ENCODE measurements at regions not wholly inside any gene's neighbourhood (a gene's known extent, or its start where the extent isn't known, plus 50 kb on each side); places are given as distances from the start of the nearest gene placed in this dataset.
"Not testable (repeated sequence)": the region's sequence is repeated elsewhere in the genome, so short reads cannot be mapped to it uniquely, and the experiment has no call there.

GRCh38 chr5:129163810-129164378, 69.3 kb downstream of the ISOC1 start:
- in situ Hi-C loops (cut with HindIII; ENCODE audit: low sequenced_read_pairs), result no loop called here

- in situ Hi-C loops (cut with HindIII; ENCODE audit: low sequenced_read_pairs), result no loop called here
Observed at GRCh38 chr5:129170050-129170449, 75.5 kb downstream of the ISOC1 start.

DNA sequence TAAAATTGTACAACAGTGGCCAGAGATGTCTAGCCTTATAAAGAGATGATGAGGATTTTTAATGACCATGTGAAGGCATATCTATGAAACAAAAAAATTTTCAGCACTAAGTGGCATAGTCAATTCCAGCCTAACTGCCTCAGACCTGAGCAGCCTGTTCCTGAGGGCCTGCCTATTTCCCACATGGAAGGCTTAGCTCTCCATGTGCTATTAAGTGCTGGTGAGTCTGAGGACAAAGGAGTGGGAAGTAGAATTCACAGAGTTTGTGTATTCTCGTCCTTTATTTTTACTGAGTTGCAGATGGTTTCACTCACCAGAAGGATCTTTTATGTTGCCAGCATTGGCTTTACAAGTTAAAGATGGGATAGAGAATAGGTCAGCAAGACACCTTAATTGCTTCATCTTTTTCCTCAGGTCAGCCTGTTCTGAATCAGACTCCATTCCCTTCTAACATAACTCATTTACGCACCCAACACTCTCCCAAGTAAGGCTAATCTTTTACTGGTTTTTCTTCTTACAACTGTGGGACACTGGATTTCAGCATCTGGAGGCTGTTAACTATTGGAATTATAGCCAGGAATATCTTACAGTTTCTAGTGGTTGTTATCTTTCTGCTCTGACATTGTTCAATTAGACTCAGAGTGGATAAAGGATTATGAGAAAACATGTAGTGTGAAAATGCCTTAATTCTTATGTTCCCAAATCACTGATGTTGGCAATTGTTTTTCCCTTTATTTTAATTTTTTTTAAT, 76.8 kb downstream of the ISOC1 start:
- in situ Hi-C loops (cut with HindIII; ENCODE audit: low sequenced_read_pairs), result no loop called here

- in situ Hi-C loops (cut with HindIII; ENCODE audit: low sequenced_read_pairs), result no loop called here
Observed at GRCh38 chr5:129172580-129172979, 78.0 kb downstream of the ISOC1 start.

DNA sequence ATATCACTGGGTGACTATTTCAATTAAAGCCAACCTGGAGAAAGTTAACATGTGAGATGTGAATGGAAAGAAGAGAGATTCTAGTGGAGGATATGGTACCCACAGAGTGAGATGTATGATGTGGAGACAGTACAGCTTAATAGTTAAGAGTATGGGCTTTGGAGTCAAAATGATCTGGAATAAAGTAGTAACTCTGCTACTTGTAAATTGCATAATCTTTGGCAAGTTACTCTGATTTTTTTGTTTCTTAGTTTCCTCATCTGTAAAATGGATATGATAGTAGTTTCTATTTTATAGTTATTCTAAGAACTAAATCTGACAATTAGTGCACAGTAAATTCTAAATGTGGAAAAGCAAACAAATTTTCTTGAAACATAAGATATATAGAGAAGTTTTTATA, 79.2 kb downstream of the ISOC1 start:
- in situ Hi-C loops (cut with HindIII; ENCODE audit: low sequenced_read_pairs), result no loop called here

GRCh38 chr5:129174480-129174879, 79.9 kb downstream of the ISOC1 start:
- in situ Hi-C loops (cut with HindIII; ENCODE audit: low sequenced_read_pairs), result no loop called here

- in situ Hi-C loops (cut with HindIII; ENCODE audit: low sequenced_read_pairs), result no loop called here
Observed at GRCh38 chr5:129177451-129177850, 82.9 kb downstream of the ISOC1 start.

DNA sequence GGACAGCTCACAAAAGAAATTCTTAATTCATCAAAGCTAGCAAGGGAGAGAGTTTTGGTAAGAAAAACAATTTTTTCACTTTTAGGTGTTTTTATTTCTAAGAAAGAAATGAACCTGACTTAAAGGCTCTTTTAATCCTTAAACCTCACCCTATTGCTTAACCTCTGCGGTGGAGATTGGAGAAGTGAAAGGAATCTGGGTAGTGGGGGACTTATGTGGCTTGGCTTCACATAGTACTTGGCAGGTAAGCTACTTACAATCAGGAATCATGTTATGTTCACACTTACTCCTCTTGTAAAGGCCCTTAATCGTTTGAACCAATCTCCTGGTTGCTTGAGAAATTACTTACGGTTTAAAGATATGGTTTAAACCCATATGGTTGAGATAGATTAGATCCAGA, 104.8 kb downstream of the ISOC1 start:
- in situ Hi-C loops (cut with HindIII; ENCODE audit: low sequenced_read_pairs), result no loop called here

- in situ Hi-C loops (cut with HindIII; ENCODE audit: low sequenced_read_pairs), result no loop called here
Observed at GRCh38 chr5:129204525-129204924, 110.0 kb downstream of the ISOC1 start.

- in situ Hi-C loops (cut with HindIII; ENCODE audit: low sequenced_read_pairs), result no loop called here
Observed at GRCh38 chr5:129216001-129216400, 121.5 kb downstream of the ISOC1 start.

DNA sequence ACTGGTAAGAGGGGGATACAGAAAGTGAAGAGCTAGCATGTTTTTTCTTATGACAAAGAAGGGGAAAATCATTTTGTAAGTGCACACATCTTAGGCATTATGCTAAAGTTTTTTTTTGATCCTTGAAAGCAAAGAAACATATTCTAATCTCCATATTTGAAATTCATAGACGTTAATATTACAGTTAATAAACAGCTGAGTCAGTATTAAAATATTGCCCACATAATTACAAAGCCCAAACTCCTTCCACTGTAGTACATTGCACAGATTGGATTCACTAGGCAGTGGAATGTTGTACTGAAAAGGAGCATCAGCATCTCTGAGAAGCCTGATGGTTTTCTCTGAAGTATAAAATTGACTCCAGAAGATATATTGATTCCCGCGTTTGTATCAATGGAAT, 122.6 kb downstream of the ISOC1 start:
- in situ Hi-C loops (cut with HindIII; ENCODE audit: low sequenced_read_pairs), result no loop called here

DNA sequence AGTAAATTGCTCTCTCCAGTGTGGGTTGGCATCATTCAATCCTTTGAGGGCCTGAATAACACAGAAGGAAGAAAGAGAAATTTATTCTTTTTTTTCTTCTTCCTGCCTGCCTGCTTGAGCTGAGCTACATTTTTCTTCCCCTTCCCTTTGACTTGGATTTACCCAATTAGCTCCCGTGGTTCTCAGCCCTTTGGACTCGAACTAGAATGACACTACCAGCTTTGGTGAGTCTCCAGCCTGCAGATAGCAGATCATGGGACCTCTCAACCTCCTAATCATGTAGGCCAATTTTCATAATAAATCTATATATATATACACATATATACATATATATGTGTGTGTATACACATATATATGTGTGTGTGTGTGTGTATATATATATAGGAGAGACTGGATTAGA, 128.6 kb downstream of the ISOC1 start:
- in situ Hi-C loops (cut with HindIII; ENCODE audit: low sequenced_read_pairs), result no loop called here

- in situ Hi-C loops (cut with HindIII; ENCODE audit: low sequenced_read_pairs), result no loop called here
Observed at GRCh38 chr5:129228577-129228976, 134.0 kb downstream of the ISOC1 start.

DNA sequence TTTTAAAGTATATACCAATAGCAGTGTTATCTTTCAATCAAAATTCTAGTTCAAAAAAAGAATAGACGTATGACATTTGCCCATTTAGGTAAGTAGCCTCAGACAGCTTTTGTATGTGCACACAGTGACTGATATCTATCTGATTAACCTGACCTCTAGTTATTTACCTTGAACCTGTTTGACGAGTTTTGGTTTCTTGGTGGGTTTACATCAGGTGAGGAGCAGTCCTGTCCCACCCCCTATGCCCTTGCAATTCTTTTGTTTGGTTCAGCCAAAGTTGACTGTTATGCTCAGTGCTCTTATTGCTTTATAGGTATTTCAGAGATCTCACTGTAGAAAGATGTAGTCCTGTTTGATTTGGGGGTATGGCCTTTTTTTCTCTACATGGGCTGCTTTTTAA, 147.2 kb downstream of the ISOC1 start:
- in situ Hi-C loops (cut with HindIII; ENCODE audit: low sequenced_read_pairs), result no loop called here

DNA sequence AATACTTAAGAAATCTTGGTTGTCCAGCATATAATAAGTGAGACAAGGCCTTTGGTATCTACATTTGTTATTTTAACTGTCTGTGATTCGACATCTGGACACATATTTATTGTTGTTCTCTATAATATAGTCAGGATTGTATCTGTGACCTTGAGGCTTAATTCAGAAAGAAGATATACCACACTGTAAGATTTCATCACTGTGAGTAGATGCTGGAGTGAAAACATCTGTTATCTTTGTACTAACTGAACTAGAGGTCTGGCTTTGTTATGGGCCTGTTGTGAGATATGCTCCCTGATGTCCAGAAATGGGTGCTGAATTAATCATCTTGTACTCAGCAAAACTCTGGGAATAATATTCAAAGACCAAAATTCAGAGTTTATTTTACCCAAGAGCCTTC, 148.5 kb downstream of the ISOC1 start:
- in situ Hi-C loops (cut with HindIII; ENCODE audit: low sequenced_read_pairs), result no loop called here

- in situ Hi-C loops (cut with HindIII; ENCODE audit: low sequenced_read_pairs), result no loop called here
Observed at GRCh38 chr5:129244478-129244877, 149.9 kb downstream of the ISOC1 start.

- in situ Hi-C loops (cut with HindIII; ENCODE audit: low sequenced_read_pairs), result no loop called here
Observed at GRCh38 chr5:129245489-129245888, 150.9 kb downstream of the ISOC1 start.

GRCh38 chr5:129246088-129246487, 151.5 kb downstream of the ISOC1 start:
- in situ Hi-C loops (cut with HindIII; ENCODE audit: low sequenced_read_pairs), result no loop called here

DNA sequence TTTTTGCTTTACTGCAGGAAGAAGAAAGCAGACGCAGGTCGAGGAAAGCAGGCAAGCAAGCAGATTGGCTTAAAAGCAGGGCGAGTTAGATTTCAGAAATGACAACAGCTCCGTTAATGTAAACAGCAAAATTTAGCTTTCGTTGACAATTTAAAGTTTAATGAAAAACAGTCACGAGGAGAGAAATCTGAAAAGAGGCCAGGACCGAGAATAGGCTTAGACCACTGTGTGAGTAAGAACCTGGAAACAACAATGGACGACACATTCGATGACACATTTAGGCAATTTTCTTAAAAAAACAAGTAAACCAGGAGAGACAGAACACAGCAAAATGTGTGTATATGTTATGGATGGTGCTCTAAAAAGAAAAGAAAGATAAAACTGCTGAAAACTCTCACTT, 155.3 kb downstream of the ISOC1 start:
- in situ Hi-C loops (cut with HindIII; ENCODE audit: low sequenced_read_pairs), result no loop called here

DNA sequence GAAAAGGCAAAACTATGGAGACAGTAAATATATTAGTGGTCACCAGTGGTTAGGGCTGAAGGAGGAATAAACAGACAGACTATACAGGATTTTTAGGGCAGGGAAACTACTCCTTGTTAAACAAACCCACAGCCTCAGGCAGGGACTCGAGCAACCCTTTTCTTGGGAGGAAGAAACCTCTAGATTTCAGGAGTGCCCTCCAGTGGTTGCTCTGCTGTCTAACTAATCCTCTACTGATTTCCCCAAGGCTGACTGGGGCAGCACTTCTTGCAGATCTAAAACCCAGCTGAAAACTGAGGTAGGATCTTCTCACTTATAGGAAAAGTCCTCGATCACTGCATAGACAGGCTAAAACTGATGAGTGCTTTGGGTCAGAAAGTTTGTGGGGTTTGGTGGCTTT, 176.8 kb downstream of the ISOC1 start:
- in situ Hi-C loops (cut with HindIII; ENCODE audit: low sequenced_read_pairs), result no loop called here

- in situ Hi-C loops (cut with HindIII; ENCODE audit: low sequenced_read_pairs), result no loop called here
Observed at GRCh38 chr5:129284010-129284409, 176.1 kb upstream of the ADAMTS19 start.

- in situ Hi-C loops (cut with HindIII; ENCODE audit: low sequenced_read_pairs), result not testable (repeated sequence)
Observed at GRCh38 chr5:129294216-129294615, 165.9 kb upstream of the ADAMTS19 start.

DNA sequence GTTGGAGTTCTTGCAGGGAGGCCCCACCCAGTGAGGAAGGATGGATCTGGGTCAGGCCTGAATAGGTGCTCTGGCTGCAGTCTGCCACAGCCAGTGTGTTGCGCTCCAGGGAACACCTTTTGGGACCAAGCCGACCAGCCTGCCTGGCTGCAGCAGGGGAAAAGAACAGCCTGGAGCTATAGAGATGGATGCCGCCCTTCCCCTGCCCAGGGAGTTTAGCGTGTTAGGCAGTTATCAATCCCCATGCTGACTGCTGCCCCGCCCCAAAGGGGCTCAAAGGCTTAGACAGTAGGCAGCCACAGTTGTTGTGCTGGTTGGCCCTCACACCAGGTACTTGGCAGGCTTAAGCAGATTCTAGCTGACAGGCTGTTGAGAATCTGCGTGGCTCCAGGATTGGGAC, 153.4 kb upstream of the ADAMTS19 start:
- in situ Hi-C loops (cut with HindIII; ENCODE audit: low sequenced_read_pairs), result loop anchor here (5.0 kb wide), 1 partner anchor 44 kb away; no protein-coding TSS in a partner anchor

Data from endothelial cell of hepatic sinusoid (primary cell).